RPMI7951 (cell line): ENCODE measurements at regions not wholly inside any gene's neighbourhood (a gene's known extent, or its start where the extent isn't known, plus 50 kb on each side); places are given as distances from the start of the nearest gene placed in this dataset.

Experiments
- DNase-seq: peaks from one replicate; pipeline ENCODE4 v3.0.0-alpha.2; 2012; ENCODE audit warnings: low read depth

DNA sequence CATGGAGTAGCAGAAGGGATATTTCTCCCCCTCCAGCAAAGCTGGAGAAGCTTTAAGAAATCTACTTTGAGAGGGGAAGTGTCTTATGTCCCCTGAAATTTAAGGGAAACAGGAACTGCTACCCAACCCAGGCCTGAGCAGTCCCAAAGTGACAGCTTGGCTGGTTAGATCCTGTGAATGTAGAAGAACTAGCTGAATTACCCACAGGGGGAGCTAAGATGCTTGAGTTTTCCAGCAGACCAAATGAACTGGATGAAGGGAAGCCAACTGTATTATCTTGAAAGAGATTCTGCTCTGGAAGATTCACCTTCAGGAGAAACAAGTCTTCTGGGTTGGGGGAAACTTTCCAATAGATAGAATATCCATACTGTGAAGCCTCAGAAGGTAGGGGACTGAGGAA is 303.3 kb upstream of the MMS22L start:
- DNase-seq, result no peak

DNA sequence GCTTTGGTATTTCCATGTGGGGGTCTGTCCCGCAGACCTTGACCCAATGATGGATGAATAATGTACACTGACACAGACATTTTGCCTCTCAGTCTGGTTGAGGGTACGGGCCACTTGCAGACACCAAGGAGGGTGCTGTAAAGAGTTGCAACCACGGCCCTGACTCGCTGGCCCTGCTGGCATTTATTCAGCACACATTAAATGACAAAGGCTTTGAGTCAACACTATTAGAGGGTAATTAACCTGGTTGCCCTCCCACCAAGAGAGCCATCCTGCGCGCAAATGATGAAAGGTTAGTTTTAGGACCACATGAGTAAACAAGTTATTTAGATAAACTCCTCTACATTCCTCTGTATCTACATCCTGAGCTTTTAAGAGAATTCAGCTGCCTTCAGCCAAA is 308.9 kb upstream of the MMS22L start:
- DNase-seq, result no peak

DNA sequence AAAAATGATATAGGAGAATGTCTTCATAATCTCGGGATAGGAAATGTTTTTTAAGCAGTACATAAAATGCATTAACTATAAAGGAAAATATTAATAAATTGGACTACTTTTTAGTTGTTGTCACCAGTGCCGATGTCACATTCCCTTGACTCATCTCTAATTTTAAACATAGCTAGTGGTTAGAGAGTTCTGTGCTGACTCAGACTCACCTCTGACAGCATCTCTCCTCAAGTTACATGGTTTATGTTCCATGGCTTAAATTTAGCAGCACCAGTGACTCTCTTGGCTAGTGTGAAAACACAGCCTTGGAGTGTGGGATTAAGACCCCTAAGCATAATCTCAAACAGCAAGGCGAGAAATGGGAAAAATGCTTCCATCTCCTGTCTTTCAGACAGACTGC is 311.8 kb upstream of the MMS22L start:
- DNase-seq, result peak; percentile 6

DNA sequence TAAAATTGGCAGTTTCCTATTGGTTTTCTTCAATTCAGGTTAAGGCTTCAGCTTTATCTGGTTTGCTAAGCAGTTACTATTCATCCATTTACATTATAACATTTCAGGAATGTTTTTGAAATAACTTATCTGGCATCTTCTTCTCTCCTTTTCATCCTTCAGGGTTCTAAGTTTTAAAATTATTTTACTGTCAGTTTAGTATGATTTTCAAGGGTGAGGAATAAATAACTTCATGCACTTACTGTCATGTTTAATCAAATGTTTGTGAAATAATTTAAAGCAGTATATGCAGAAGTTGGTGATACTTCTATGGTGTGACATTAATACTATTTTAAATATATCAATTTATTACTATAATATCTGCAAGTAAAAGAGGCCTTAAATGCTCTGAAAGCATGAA is 338.1 kb upstream of the MMS22L start:
- DNase-seq, result no peak

DNA sequence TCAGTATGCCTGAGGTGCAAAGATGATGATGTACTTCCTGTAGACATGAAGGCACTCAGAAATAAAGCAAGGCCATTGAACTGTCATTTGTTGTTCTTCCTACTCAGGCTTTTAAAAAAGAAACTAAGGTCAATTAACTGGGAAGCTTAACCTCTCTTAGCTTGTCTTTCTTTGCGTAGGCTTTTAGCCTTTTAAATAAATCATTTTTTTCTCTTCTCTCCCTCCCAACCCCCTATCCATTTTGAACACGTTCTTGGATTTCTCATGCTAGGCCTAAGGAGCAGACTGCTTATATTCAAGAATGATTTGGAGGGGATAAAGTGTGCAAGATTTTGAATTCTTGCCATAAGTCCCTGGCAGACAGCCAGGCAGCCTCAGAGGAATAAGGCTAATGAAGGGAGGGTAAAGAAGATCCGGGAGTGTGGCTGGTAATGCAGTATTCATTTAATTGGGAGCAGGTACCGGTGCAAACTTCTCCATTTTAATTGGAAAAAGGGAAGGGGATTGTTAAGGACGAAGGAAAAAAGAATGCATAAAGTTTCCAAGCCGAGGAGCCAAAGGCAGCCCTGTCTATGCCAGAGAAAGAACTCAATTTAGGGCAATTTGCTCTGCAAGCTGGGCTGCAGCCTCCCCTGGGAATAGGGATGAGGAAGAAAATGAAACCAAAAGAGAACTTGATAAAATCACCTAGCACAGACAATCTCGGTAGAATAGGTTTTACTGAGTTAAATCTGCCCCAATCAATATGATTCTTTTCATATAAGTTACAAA is 343.8 kb upstream of the MMS22L start:
- DNase-seq, result peak; percentile 17

DNA sequence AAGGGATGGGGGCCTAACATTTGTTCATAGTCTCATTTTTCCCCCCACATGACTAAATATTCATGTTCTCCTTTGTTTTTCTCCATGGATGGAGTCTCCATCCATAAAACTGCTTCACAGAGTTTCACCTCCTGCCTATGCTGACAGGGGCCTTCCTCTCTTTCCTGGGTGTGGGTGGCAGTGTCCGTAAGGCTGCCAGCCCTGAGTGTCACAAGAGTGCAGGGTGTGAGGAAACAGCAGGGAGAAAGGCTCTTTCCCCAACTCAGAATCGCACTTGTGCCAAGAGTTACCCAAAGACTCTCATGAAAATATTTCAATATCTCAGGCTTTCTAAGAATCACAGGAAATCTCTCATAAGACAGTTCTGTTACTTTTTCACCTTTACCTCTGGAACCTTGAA is 346.2 kb upstream of the MMS22L start:
- DNase-seq, result no peak

DNA sequence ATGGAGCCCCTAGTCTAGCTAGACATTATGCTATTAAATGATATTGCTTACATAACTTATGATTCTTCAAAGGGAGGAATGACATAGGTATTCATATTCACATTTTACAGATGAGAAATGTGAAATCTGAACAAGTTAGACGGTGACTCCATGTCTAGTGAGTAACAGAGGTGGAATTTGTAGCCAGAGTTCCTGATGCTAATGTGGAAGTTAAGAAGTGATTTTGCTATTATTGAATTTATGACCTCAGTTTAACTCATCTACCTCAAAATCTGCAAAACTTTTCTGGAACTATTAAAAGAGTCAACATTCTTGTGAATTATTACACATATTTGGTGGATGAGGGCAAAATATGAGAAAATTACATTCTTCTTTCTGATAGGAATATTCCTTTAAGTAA is 347.6 kb upstream of the MMS22L start:
- DNase-seq, result no peak

DNA sequence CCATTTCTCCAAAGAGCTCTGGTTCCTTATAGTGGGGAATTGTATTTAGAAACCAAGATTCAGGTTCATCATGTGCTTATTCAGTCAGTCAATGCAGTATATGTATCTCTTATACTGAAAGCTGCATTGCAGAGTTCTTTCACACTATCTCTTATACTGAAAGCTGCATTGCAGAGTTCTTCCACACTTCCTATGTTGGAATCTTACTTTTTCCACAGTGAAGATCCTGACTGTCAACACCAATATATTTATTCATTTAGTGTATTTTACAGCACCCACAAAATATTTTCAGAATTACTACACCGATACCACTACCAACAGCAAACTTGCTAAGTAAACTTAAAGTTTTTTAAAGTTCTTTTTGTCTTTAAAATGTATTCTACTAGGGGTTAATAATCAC is 349.3 kb upstream of the MMS22L start:
- no peak for DNase-seq

DNA sequence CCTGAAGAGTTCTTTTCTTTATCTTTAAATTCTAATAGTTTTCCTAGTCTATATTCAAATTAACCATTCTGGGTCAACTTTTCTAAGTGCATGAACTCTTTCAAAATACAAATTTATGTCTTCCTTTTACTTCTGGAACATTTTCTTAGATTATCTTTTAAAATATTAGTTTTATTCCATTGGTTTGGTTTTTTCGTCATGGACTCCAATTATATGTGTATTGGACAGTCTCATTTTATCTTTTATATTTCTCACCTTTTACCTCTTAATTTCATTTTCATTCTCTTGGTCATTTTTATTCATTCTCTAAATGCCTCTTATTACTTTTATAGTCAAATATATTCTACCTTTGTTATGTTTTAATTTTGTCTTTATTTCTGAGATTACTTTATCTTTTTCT is 356.7 kb upstream of the MMS22L start:
- no peak for DNase-seq

DNA sequence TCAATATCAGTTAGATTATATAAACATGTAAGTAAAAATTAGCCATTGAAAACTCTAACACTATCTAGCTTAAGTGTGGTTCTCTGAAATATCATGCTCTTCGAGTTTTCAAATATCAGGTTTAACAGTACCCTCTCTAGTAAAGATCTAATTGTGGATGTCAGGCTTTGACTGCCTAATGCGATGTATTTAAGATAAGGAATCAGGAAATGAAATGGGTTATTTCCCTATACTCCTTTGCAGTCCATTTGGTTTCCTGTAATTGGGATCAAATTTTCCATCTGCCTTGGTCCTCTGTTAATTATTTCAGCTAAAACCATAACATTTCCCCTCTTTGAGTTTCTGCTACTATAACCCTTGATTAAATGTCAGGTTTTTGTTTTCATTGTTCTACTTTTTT is 361.3 kb upstream of the MMS22L start:
- DNase-seq, result no peak

DNA sequence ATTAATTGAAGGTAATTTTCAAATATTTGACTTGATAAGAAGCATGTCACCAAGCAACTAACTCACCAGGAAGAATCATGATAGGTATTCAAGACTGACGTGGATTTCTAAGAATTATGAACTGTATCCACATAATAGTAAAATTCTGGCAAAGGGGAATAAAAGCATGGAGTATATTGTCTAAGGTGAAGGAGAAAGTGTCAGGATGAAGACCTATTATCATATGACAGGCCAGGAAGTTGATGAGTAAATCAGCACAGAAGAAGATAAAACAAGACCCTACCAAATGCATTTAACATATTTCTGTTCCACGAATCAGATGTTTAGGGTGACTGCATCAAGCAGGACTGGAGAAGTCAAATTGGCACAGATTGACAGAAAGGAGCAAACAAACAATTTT is 362.7 kb upstream of the MMS22L start:
- no peak for DNase-seq

DNA sequence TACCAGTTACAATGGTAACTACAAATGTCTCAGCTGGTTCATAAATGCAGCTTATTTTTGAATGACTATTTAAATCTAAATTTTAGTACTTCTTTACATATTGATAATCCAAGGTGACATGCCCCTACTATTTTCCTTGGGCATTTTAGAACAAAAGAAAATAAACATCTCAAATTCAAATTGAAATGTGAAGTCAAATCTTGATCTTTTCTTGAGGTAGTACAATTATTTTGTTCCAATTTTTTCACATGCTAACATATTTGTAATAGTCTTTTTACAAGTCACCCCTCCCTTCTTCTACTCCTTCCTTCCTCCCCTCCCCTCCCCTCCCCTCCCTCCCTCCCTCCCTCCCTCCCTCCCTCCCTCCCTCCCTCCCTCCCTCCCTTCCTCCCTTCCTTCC is 370.1 kb upstream of the MMS22L start:
- DNase-seq, result no peak

DNA sequence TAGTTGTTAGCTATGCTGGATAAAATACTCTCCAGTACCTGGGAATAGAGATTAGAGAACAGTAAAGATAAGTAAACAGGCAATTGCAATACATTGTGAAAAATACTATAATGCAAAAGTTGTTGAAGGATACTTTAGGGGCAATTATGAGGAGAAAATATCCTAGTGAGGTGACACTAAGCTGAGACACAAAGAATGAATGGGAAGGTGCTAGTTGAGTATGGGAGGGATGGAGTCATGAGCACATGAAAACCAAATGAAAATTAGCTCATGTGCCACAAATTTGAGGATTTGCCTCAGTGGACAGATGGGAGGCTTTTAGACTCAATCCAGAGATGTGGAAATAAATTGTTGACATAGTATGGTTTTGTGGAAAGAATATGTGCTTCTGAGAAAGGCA is 370.5 kb upstream of the MMS22L start:
- no peak for DNase-seq

DNA sequence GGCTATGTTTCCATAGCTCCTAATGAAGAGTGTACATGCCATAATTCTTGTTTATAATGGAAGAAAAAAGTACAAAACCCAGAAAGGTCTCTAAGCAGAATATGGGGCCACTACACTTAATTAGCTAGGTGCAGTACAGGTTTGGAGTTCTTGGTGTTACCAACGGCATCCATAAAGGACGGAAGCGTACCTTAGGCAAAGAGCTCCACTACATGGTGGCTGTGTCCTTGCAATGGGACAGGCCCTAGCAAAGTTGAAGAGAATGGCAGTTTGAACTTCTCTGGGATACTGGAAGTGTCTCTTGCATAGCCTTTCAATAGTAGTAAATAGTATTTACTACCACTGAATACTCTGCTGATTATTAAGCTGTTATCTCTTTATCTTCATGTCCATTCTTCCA is 371.7 kb upstream of the MMS22L start:
- no peak for DNase-seq

DNA sequence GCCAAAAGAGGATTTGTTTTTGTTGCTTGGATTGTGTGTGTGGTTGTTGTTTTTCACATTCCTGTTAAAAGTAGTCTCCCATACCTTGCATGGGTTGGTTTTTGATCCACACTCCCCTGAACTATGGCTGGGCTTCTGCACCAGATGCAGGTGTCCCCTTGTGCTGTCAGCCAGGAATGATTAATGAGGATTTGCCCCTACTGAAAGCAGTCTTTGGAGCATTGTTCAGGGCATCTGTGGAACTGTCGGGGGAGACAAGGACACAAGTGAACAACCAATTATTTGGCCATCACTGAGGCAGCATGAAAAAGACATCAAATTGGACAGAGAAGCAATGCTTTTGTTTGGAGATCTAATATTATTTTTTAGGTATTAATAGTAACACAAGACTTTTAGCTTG is 373.2 kb upstream of the MMS22L start:
- no peak for DNase-seq

DNA sequence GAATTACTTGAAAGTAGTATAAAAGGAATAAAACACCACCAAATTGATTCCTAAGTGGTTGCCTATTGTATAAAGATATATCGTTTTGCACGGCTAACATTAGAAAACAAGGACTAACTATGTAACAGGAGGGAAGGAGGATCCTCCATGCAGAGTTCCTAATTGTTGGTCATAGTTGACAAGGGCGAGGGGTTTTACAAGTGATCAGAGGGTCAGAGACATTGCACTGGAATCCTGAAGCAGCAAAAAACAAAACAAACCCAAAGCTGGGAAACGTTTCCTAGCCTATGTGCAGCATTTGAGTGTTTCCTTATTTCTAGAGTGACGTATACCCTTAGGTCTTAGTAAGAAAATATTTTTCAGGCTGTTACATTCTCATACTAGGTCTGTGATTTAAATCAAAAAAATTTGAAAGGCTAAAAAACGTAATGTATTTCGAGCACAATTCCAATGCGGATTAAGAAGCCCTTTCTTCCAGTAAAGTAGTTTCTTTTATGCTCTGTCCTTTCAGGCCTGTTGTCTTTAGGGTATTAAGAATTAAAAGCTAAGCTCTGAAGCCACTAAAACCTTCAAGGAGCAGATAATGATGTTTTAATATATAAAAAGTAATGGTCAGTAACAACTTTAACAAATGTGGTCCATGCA is 373.8 kb upstream of the MMS22L start:
- no peak for DNase-seq

DNA sequence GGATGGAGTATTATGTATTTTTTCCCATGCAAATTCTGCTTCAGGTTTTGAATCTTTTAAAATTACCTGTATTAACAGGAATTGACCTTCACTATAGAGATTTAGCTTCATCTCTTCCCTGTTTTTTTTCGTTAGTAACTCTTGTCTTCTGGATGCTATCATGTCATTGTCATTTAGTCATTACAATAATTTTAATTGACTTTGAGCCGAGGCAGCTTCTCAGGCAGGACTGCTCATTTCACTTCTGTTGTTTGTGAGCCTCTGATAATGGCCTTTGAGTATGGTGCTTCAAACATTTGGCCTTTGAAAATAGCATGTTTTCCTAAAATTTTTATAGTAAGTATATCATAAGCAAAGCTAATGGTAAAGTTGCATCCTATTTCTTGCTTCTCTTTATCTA is 375.1 kb upstream of the MMS22L start:
- DNase-seq, result no peak

DNA sequence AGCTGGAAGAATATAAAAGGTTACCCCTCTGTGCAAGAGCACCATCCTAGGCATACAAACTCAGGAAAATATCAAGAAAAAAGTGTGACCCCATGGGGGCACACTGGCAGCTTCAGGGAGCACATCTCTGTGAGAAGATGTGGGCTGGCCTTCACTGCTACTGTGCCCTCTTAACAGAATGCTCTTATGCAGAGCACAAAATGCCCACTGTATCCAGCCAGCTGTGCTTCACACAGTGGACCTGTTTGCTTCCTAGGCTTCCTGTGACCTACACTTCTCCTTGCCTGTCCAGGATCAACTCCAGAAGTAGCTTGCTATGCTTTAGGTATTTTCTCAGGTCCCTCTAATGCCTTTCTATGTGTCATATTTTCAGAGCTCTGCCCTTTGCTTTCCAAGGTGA is 380.2 kb upstream of the MMS22L start:
- DNase-seq, result no peak

DNA sequence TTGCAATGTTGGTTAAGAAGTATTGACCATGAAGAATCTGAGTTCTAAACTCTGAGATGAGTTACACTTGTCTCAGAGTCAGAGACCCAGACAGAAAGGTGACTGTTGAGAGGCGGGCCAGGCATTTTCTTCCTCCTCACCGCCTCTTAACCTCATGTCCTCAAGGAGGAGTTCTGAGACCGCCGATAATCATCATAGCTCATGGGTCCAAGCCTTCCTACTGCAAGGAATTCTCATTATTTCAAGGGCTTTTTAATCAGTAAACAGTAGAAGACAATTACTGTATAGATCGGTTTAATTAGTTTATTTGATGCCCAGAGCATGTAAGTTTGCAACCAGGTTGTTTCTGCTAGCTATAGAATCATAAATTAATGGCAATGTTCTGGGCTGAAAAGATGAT is 382.4 kb upstream of the MMS22L start:
- no peak for DNase-seq

DNA sequence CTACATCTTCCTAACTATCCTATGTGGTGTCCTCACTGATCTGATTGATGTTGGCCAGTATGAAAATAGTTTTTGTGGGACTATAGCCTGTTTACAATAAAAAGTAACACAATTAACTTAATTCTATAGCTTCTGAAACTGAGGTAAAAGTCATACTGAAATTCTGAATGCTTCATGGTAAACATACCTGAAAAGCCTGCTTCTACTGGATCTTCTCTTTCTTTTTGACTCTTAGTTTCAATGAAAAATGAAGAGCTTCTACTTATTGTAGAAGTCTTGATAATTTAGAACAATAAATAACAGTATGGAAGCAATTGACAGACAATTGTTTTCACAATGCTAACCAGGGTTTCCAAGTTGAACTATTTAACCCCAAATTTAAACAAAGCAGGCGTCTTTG is 383.9 kb upstream of the MMS22L start:
- DNase-seq, result no peak

DNA sequence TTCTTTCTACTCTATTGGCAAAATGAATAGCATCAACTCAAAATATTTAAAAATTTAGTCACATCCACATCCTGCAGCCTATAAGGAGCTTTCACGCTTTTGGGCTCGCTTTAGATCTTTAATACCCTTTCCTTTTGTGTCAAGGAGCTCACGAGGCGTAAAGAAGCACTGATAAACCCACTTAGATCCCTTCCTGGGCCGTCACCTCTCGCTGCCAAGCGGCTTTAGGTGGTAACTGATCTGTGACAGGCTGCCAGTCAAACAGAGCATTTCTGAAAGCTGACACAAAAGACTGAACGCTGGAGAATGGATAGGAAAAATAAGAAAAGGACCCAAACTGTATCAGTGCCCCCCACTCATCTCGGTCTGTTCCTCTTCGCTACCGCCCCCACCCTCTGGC is 385.7 kb upstream of the MMS22L start:
- no peak for DNase-seq

DNA sequence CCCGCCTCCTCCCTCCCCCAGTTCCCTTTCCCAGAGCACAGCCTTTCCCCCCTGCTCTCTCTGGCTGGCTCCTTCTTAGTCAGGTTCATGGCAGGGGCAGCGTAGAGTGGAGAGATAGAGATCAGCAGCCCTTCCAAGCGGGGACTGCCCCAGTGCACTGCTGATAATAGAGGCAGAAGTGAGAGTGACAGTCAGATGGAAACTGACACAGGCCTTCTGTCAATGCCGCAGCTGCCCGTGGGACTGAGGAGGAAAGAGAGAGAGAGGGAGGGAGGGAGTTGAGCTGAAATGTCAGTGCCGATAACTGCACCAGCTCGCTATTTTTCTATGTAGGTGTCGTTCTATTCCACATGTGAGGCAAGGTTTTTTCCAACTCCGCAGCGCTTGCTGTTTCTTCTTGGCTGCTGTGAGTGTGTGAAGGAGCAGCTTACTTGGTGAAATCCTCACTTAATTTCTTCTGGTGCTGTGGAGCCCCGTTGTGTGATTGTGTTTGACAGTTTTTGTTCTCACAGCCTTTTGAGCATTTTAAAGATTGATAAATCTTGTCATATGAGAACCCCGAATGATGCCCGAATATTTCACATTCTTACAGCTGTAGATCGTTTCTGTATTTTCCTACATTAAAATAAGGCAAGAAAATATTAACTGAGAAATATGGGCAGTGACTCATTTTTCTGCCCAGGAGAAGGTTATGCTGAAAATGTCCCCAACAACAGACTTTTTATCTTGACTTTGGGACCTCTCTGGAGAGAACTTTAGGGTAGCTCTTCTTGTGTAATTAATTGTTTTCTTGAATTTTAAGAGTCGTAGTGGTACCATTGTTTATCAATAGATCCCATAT is 386.4 kb upstream of the MMS22L start:
- no peak for DNase-seq

DNA sequence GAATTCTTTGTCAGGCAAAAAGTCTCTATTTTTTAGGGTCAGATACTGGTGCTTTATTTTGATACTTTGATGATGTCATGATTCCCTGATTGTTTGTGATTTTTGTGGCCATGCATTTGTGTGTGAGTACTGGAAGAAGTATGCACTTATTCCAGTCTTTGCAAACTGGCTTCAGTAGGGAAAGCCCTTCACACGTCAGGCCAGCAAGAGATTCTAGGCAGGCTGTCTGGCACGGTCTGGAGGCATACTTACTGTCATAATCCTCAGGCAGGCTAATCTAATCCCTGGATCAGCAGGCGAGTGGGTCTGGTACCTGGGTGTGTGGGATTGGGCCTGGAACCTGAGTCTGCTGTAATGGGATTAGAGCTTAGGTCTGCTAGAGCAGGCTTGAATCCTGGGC is 391.8 kb upstream of the MMS22L start:
- DNase-seq, result no peak
